OCI-LY7 (cell line): ENCODE measurements at regions not wholly inside any gene's neighbourhood (a gene's known extent, or its start where the extent isn't known, plus 50 kb on each side); places are given as distances from the start of the nearest gene placed in this dataset.

Experiments used
- EZH2phosphoT487 ChIP-seq: fragments of 200-600 bp; sonication (generic); IDR thresholded peaks from 2 replicates; pipeline ENCODE4 v1.6.1; 2018; ENCODE audit warnings: low read depth, borderline replicate concordance, mild to moderate bottlenecking, mixed run types, antibody characterized with exemption, low read length, moderate library complexity, mixed read lengths
- TF ChIP-seq, protein P1 (sequence below): fragments of 200-600 bp; sonication (generic); conservative IDR thresholded peaks from 2 replicates; pipeline ENCODE4 v1.5.1; 2014; ENCODE audit warnings: mild to moderate bottlenecking, antibody characterized with exemption, low read length, moderate library complexity, mixed read lengths

DNA sequence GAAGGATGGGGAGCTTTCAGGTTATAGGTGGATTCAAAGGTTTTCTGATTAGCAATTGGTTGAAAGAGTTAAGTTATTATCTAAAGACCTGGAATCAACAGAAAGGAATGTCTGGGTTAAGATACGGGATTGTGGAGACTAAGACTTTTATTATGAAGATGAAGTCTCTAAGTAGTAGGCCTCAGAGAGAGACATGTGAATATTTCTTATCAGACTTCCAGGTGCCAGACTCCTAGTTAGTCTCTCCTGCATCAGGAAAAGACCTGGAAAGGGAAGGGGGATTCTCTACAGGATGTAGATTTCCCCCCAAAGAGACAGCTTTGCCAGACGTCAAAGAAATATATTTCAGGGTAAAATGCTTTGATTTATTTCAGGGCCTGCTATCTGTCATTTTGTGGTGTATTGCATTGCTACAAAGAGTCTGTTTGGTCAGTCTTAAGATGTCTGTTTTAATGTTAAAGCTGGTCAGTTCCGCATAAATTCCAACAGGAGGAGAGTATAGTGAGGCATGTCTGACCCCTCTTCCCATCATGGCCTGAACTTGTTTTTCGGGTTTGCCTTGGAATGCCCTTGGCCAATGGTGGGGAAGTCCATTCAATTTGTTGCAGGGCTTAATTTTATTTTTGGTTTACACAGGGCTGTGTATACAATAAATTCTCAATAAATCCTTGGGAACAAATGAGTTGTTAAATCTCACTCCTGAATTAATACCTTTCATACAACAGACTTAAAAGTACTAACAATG is 103.4 kb upstream of the RALGAPA2 start:
- TF ChIP-seq, protein P1, sequence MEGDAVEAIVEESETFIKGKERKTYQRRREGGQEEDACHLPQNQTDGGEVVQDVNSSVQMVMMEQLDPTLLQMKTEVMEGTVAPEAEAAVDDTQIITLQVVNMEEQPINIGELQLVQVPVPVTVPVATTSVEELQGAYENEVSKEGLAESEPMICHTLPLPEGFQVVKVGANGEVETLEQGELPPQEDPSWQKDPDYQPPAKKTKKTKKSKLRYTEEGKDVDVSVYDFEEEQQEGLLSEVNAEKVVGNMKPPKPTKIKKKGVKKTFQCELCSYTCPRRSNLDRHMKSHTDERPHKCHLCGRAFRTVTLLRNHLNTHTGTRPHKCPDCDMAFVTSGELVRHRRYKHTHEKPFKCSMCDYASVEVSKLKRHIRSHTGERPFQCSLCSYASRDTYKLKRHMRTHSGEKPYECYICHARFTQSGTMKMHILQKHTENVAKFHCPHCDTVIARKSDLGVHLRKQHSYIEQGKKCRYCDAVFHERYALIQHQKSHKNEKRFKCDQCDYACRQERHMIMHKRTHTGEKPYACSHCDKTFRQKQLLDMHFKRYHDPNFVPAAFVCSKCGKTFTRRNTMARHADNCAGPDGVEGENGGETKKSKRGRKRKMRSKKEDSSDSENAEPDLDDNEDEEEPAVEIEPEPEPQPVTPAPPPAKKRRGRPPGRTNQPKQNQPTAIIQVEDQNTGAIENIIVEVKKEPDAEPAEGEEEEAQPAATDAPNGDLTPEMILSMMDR, result no peak
- TF ChIP-seq EZH2phosphoT487, result no peak
